ENCODE measurements at regions not wholly inside any gene's neighbourhood (a gene's known extent, or its start where the extent isn't known, plus 50 kb on each side); places are given as distances from the start of the nearest gene placed in this dataset.
A peak's percentile ranks its signal among the peaks of the same experiment; 100 is the strongest.

GRCh38 chr2:100757621-100758394 is 62.1 kb upstream of the NPAS2 start:
- Histone ChIP-seq H3K9me3 (ENCODE audit: low read depth) (no peaks in the 10 kb centered on the region), H3K36me3 (replicated peaks; ENCODE audit: insufficient read depth, low read depth) (no peaks in the 10 kb centered on the region), H3K4me1 (ENCODE audit: insufficient read depth) (no peaks in the 10 kb centered on the region), H3K9me2 (replicated peaks; ENCODE audit: insufficient read depth) (no peaks in the 10 kb centered on the region), H3K27me3 (no peaks in the 10 kb centered on the region), H4K20me1 (ENCODE audit: insufficient read depth, poor library complexity, severe bottlenecking) (no peaks in the 10 kb centered on the region), H3K4me3 (no peak overlapping the region), H2AFZ (no peak overlapping the region), H3K27ac (peak overlapping the region; percentile 35), H3K4me2 (no peak overlapping the region), H3K79me2 (no peaks in the 10 kb centered on the region)
- DNase-seq (ENCODE audit: low spot score): peak; percentile 62
- WGBS (ENCODE audit: low lambda C conversion rate, missing lambda C conversion rate): 56% methylated on average over 6 of the region's 6 CpGs
- TF ChIP-seq CTCF (IDR thresholded peaks at IDR 0.05; ENCODE audit: poor library complexity): no peak
- TF ChIP-seq EZH2 (IDR thresholded peaks at IDR 0.05; ENCODE audit: borderline replicate concordance): no peak
- TF ChIP-seq EZH2phosphoT487 (IDR thresholded peaks at IDR 0.05; ENCODE audit: low read depth, severe bottlenecking, unreplicated experiment): no peak

GRCh38 chr2:100759901-100760300 is 60.0 kb upstream of the NPAS2 start:
- Histone ChIP-seq H3K79me2 (no peaks in the 10 kb centered on the region), H3K4me2 (no peak overlapping the region), H3K9me2 (replicated peaks; ENCODE audit: insufficient read depth) (no peaks in the 10 kb centered on the region), H4K20me1 (ENCODE audit: insufficient read depth, poor library complexity, severe bottlenecking) (no peaks in the 10 kb centered on the region), H3K27me3 (no peaks in the 10 kb centered on the region), H3K27ac (no peak overlapping the region), H3K4me3 (no peak overlapping the region), H2AFZ (no peak overlapping the region), H3K9me3 (ENCODE audit: low read depth) (no peaks in the 10 kb centered on the region), H3K36me3 (replicated peaks; ENCODE audit: insufficient read depth, low read depth) (no peaks in the 10 kb centered on the region), H3K4me1 (ENCODE audit: insufficient read depth) (no peaks in the 10 kb centered on the region)
- TF ChIP-seq CTCF (IDR thresholded peaks at IDR 0.05; ENCODE audit: poor library complexity) (no peak), EZH2phosphoT487 (IDR thresholded peaks at IDR 0.05; ENCODE audit: low read depth, severe bottlenecking, unreplicated experiment) (no peak), EZH2 (IDR thresholded peaks at IDR 0.05; ENCODE audit: borderline replicate concordance) (no peak)
- 83% methylated on average over 4 of the region's 4 CpGs for WGBS (ENCODE audit: low lambda C conversion rate, missing lambda C conversion rate)
- DNase-seq (ENCODE audit: low spot score): no peak

GRCh38 chr2:100761365-100761764 is 58.6 kb upstream of the NPAS2 start:
- Histone ChIP-seq H3K9me2 (replicated peaks; ENCODE audit: insufficient read depth) (no peaks in the 10 kb centered on the region), H3K79me2 (no peaks in the 10 kb centered on the region), H2AFZ (no peak overlapping the region), H3K4me1 (ENCODE audit: insufficient read depth) (no peaks in the 10 kb centered on the region), H3K27me3 (no peaks in the 10 kb centered on the region), H3K9me3 (ENCODE audit: low read depth) (no peaks in the 10 kb centered on the region), H3K36me3 (replicated peaks; ENCODE audit: insufficient read depth, low read depth) (no peaks in the 10 kb centered on the region), H3K4me3 (no peak overlapping the region), H3K4me2 (no peak overlapping the region), H3K27ac (no peak overlapping the region), H4K20me1 (ENCODE audit: insufficient read depth, poor library complexity, severe bottlenecking) (no peaks in the 10 kb centered on the region)
- TF ChIP-seq CTCF (IDR thresholded peaks at IDR 0.05; ENCODE audit: poor library complexity) (no peak), EZH2phosphoT487 (IDR thresholded peaks at IDR 0.05; ENCODE audit: low read depth, severe bottlenecking, unreplicated experiment) (no peak)
- WGBS (ENCODE audit: low lambda C conversion rate, missing lambda C conversion rate): 90% methylated on average over 1 of the region's 1 CpG
- DNase-seq (ENCODE audit: low spot score): no peak
